Amygdala (tissue), 56 donors: ENCODE measurements at regions not wholly inside any gene's neighbourhood (a gene's known extent, or its start where the extent isn't known, plus 50 kb on each side); places are given as distances from the start of the nearest gene placed in this dataset.
"Not testable (repeated sequence)": the region's sequence is repeated elsewhere in the genome, so short reads cannot be mapped to it uniquely, and the experiment has no call there.

ENCODE experiments used
- DNase-seq, 56 donors: peaks; one replicate each; lab custom pipeline; 2025; lab: John Stamatoyannopoulos, UW

GRCh38 chr2:187078297-187078696 is 229.3 kb upstream of the ZSWIM2 start:
- DNase-seq, result no peak

- DNase-seq, result no peak
Observed at GRCh38 chr2:187075671-187076070, 226.7 kb upstream of the ZSWIM2 start.

GRCh38 chr2:187075199-187075635 is 226.2 kb upstream of the ZSWIM2 start:
- no peak for DNase-seq

GRCh38 chr2:187058198-187058597 is 209.2 kb upstream of the ZSWIM2 start:
- DNase-seq, result no peak

- DNase-seq, result no peak
Observed at GRCh38 chr2:187057466-187057865, 208.5 kb upstream of the ZSWIM2 start.

- DNase-seq, result no peak
Observed at GRCh38 chr2:187056416-187057334, 207.7 kb upstream of the ZSWIM2 start.

- no peak for DNase-seq
Observed at GRCh38 chr2:187055463-187055862, 206.5 kb upstream of the ZSWIM2 start.

GRCh38 chr2:187054501-187055319 is 205.7 kb upstream of the ZSWIM2 start:
- no peak for DNase-seq

- DNase-seq, result no peak
Observed at GRCh38 chr2:187051350-187051749, 202.4 kb upstream of the ZSWIM2 start.

GRCh38 chr2:187050409-187050998 is 201.5 kb upstream of the ZSWIM2 start:
- DNase-seq, result no peak

GRCh38 chr2:187037310-187037709 is 188.3 kb upstream of the ZSWIM2 start:
- no peak for DNase-seq

- no peak for DNase-seq
Observed at GRCh38 chr2:187034434-187034833, 185.5 kb upstream of the ZSWIM2 start.

- no peak for DNase-seq
Observed at GRCh38 chr2:187024739-187025138, 175.8 kb upstream of the ZSWIM2 start.

GRCh38 chr2:187023996-187024395 is 175.0 kb upstream of the ZSWIM2 start:
- DNase-seq, result not testable (repeated sequence)

- no peak for DNase-seq
Observed at GRCh38 chr2:187017438-187017837, 168.5 kb upstream of the ZSWIM2 start.

GRCh38 chr2:187013058-187013457 is 164.1 kb upstream of the ZSWIM2 start:
- no peak for DNase-seq

- no peak for DNase-seq
Observed at GRCh38 chr2:187011206-187011832, 162.3 kb upstream of the ZSWIM2 start.

- DNase-seq, result no peak
Observed at GRCh38 chr2:187009483-187010239, 160.7 kb upstream of the ZSWIM2 start.

- no peak for DNase-seq
Observed at GRCh38 chr2:187008111-187008510, 159.1 kb upstream of the ZSWIM2 start.

GRCh38 chr2:187003611-187004010 is 154.6 kb upstream of the ZSWIM2 start:
- DNase-seq, result no peak
